ENCODE measurements at regions not wholly inside any gene's neighbourhood (a gene's known extent, or its start where the extent isn't known, plus 50 kb on each side); places are given as distances from the start of the nearest gene placed in this dataset.

- TF ChIP-seq CTCF (IDR thresholded peaks at IDR 0.05; ENCODE audit: extremely low read depth in 1 of 2, insufficient read depth in 1 of 2, low read depth in 1 of 2, low read length in 2 of 2), result no peak
- TF ChIP-seq EZH2 (IDR thresholded peaks at IDR 0.05; ENCODE audit: borderline replicate concordance, low read depth, low read length, severe bottlenecking), result no peak
- TF ChIP-seq FOS (IDR thresholded peaks at IDR 0.05; ENCODE audit: borderline replicate concordance, insufficient read depth, low read length), result no peak
- TF ChIP-seq POLR2A (IDR thresholded peaks at IDR 0.05; ENCODE audit: low read depth, low read length), result no peak
- no peak for TF ChIP-seq MAX (IDR thresholded peaks at IDR 0.05; ENCODE audit: insufficient read depth, insufficient read length)
- no peak for TF ChIP-seq POLR2AphosphoS5 (IDR thresholded peaks at IDR 0.05; ENCODE audit: insufficient read depth, low read depth, low read length)
- TF ChIP-seq GATA2 (IDR thresholded peaks at IDR 0.05; ENCODE audit: insufficient read depth, insufficient read length, low read depth, low read length), result no peak
Measured at GRCh38 chr3:28081533-28081947, 159.9 kb upstream of the CMC1 start.
